OCI-LY7 (cell line): ENCODE measurements at regions not wholly inside any gene's neighbourhood (a gene's known extent, or its start where the extent isn't known, plus 50 kb on each side); places are given as distances from the start of the nearest gene placed in this dataset.

ENCODE experiments used
- BruUV-seq: library from RNA; stranded (reverse); fragments of 400-500 nt; replicated peaks from 2 replicates; lab custom pipeline; 2021; lab: Mats Ljungman, UMichigan
- CTCF ChIA-PET: fragments of 300-600 bp; sonication (Branson Sonifier 250); formaldehyde crosslinking; loops from one replicate; lab custom pipeline; 2022; ENCODE audit warnings: antibody characterized with exemption; ENCODE audit not compliant: unreplicated experiment; lab: Charles Lee
- POLR2A ChIA-PET: fragments of 300-600 bp; sonication (Branson Sonifier 250); formaldehyde crosslinking; loops from one replicate; lab custom pipeline; 2022; ENCODE audit warnings: antibody characterized with exemption; lab: Charles Lee
- DNase-seq: peaks from one replicate; pipeline ENCODE4 v3.0.0-alpha.2; 2015; ENCODE audit warnings: low spot score
- H2AFZ ChIP-seq: fragments of 200-600 bp; sonication (generic), shearing (Covaris generic); 2 replicates; pipeline ENCODE4 v1.6.1; 2014; ENCODE audit warnings: mild to moderate bottlenecking, antibody characterized with exemption, low read length, moderate library complexity
- H3K27ac ChIP-seq: fragments of 200-600 bp; sonication (generic); 2 replicates; pipeline ENCODE4 v1.5.1; 2014; ENCODE audit warnings: mixed run types, low read depth, mild to moderate bottlenecking, moderate library complexity, low read length, inconsistent platforms; ENCODE audit not compliant: poor library complexity, severe bottlenecking
- H3K36me3 ChIP-seq: fragments of 200-600 bp; sonication (generic); 2 replicates; pipeline ENCODE4 v1.6.1; 2014; ENCODE audit warnings: mild to moderate bottlenecking, antibody characterized with exemption, low read length, moderate library complexity, mixed read lengths; ENCODE audit not compliant: insufficient read depth
- H3K4me1 ChIP-seq: fragments of 200-600 bp; sonication (generic); 2 replicates; pipeline ENCODE4 v1.5.1; 2014; ENCODE audit warnings: mild to moderate bottlenecking, low read length; ENCODE audit not compliant: insufficient read depth, poor library complexity, severe bottlenecking
- H3K4me2 ChIP-seq: fragments of 200-600 bp; sonication (generic); 2 replicates; pipeline ENCODE4 v1.6.1; 2014; ENCODE audit warnings: mild to moderate bottlenecking, low read length
- H3K4me3 ChIP-seq: fragments of 200-600 bp; sonication (generic); 2 replicates; pipeline ENCODE4 v1.5.1; 2014; ENCODE audit warnings: mild to moderate bottlenecking, low read depth, low read length; ENCODE audit not compliant: poor library complexity, severe bottlenecking
- H3K79me2 ChIP-seq: fragments of 200-600 bp; sonication (generic); 2 replicates; pipeline ENCODE4 v1.6.1; 2016; ENCODE audit warnings: low read depth, mild to moderate bottlenecking, low read length, moderate library complexity, mixed read lengths; ENCODE audit not compliant: insufficient read depth
- H3K9me2 ChIP-seq: fragments of 200-600 bp; sonication (generic); 2 replicates; pipeline ENCODE4 v1.6.1; 2016; ENCODE audit warnings: mild to moderate bottlenecking, low read length, mixed read lengths; ENCODE audit not compliant: insufficient read depth
- H3K9me3 ChIP-seq: fragments of 200-600 bp; sonication (generic); 2 replicates; pipeline ENCODE4 v1.6.1; 2014; ENCODE audit warnings: mild to moderate bottlenecking, mixed run types, low read length, mixed read lengths
- H4K20me1 ChIP-seq: fragments of 200-600 bp; sonication (generic); 2 replicates; pipeline ENCODE4 v1.6.1; 2014; ENCODE audit warnings: mild to moderate bottlenecking, antibody characterized with exemption, low read length, moderate library complexity, mixed read lengths; ENCODE audit not compliant: insufficient read depth
- EZH2phosphoT487 ChIP-seq: fragments of 200-600 bp; sonication (generic); IDR thresholded peaks from 2 replicates; pipeline ENCODE4 v1.6.1; 2018; ENCODE audit warnings: low read depth, borderline replicate concordance, mild to moderate bottlenecking, mixed run types, antibody characterized with exemption, low read length, moderate library complexity, mixed read lengths
- intact Hi-C: fragments of 100-400 bp; cut with micrococcal nuclease; formaldehyde crosslinking; loops from one replicate; pipeline ENCODE4 v1.10.0; 2022; ENCODE audit not compliant: unreplicated experiment
- TF ChIP-seq, protein P1 (sequence below): fragments of 200-600 bp; sonication (generic); conservative IDR thresholded peaks from 2 replicates; pipeline ENCODE4 v1.5.1; 2014; ENCODE audit warnings: mild to moderate bottlenecking, antibody characterized with exemption, low read length, moderate library complexity, mixed read lengths

GRCh38 chr2:45172760-45173392 lies 163.6 kb upstream of the SIX2 start:
- Histone ChIP-seq H2AFZ (no peak overlapping the region), H3K27ac (no peak overlapping the region), H3K4me3 (no peak overlapping the region), H3K4me2 (no peak overlapping the region), H3K4me1 (peaks cover 10% of the 10 kb centered on the region), H3K9me2 (no peaks in the 10 kb centered on the region), H3K79me2 (no peaks in the 10 kb centered on the region), H3K36me3 (no peaks in the 10 kb centered on the region), H4K20me1 (no peaks in the 10 kb centered on the region), H3K9me3 (peaks cover 5% of the 10 kb centered on the region; the same call in 1 of the 2 replicates)
- intact Hi-C loops = no loop called here
- no peak for DNase-seq
- BruUV-seq = no TSS peak
- ChIA-PET CTCF (no interaction called here), POLR2A (no interaction called here)
- TF ChIP-seq EZH2phosphoT487 = no peak
- TF ChIP-seq, protein P1, sequence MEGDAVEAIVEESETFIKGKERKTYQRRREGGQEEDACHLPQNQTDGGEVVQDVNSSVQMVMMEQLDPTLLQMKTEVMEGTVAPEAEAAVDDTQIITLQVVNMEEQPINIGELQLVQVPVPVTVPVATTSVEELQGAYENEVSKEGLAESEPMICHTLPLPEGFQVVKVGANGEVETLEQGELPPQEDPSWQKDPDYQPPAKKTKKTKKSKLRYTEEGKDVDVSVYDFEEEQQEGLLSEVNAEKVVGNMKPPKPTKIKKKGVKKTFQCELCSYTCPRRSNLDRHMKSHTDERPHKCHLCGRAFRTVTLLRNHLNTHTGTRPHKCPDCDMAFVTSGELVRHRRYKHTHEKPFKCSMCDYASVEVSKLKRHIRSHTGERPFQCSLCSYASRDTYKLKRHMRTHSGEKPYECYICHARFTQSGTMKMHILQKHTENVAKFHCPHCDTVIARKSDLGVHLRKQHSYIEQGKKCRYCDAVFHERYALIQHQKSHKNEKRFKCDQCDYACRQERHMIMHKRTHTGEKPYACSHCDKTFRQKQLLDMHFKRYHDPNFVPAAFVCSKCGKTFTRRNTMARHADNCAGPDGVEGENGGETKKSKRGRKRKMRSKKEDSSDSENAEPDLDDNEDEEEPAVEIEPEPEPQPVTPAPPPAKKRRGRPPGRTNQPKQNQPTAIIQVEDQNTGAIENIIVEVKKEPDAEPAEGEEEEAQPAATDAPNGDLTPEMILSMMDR = no peak

DNA sequence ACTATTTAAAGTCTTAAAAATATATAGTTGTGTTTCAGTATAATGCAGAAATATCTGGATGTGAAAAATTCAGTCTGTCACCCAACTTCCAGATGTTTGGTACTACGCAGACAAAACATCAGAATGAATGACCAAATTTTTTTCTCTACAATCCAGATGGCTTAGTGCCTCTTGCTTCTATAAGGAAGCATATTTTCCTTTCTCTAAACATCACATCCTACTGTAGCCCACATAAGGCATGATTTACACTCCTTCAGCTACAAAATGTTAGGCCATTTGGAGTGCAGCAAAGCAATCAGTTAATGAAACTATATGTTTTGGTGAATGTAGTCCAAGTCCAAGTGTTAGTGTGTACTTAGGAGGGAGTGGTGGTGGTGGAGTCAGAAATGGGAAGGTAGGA lies 162.9 kb upstream of the SIX2 start:
- no peak for DNase-seq
- Histone ChIP-seq H4K20me1 (no peaks in the 10 kb centered on the region), H3K36me3 (no peaks in the 10 kb centered on the region), H3K4me1 (peaks cover 10% of the 10 kb centered on the region), H3K4me2 (no peak overlapping the region), H3K4me3 (no peak overlapping the region), H3K9me2 (no peaks in the 10 kb centered on the region), H3K27ac (no peak overlapping the region), H2AFZ (no peak overlapping the region), H3K9me3 (peaks cover 5% of the 10 kb centered on the region; the same call in 1 of the 2 replicates), H3K79me2 (no peaks in the 10 kb centered on the region)
- BruUV-seq = no TSS peak
- intact Hi-C loops = no loop called here
- ChIA-PET POLR2A (no interaction called here), CTCF (no interaction called here)
- TF ChIP-seq, protein P1 = no peak
- no peak for TF ChIP-seq EZH2phosphoT487

DNA sequence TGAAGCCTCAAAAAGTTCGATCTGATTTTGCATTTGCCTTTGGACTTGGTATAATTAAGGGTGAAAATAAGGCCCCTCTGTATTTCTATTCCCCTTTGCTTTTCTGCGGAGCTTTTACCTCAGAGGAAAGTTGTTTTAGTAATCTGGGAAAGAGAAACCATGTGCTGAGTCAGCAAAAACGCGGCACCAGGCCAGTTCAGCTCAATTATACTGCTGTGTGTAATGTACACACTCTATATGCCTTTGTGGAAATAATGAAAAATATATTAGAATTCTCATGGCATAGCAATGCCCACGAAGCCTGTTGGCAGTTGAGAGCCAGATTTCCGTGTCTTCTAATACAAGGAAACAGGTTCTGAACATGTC lies 161.9 kb upstream of the SIX2 start:
- H3K4me3 ChIP-seq = no peak overlapping the region
- H3K4me1 ChIP-seq = peaks cover 7% of the 10 kb centered on the region
- H3K9me2 ChIP-seq = no peaks in the 10 kb centered on the region
- ChIA-PET CTCF (no interaction called here), POLR2A (no interaction called here)
- H3K79me2 ChIP-seq = no peaks in the 10 kb centered on the region
- H4K20me1 ChIP-seq = no peaks in the 10 kb centered on the region
- no peaks in the 10 kb centered on the region for H3K9me3 ChIP-seq
- TF ChIP-seq EZH2phosphoT487 = no peak
- TF ChIP-seq, protein P1 = no peak
- intact Hi-C loops = no loop called here
- no peak overlapping the region for H3K27ac ChIP-seq
- no peaks in the 10 kb centered on the region for H3K36me3 ChIP-seq
- H2AFZ ChIP-seq = peak overlapping the region; percentile 58; the same call in 1 of the 2 replicates
- BruUV-seq = no TSS peak
- DNase-seq = no peak
- H3K4me2 ChIP-seq = no peak overlapping the region
